ENCODE measurements at regions not wholly inside any gene's neighbourhood (a gene's known extent, or its start where the extent isn't known, plus 50 kb on each side); places are given as distances from the start of the nearest gene placed in this dataset.

- Histone ChIP-seq H3K27me3 (ENCODE audit: control insufficient read depth in 2 of 2, insufficient read depth in 2 of 2, low read length in 2 of 2) (no peaks in the 10 kb centered on the region), H3K9me1 (ENCODE audit: control insufficient read depth, insufficient read depth, low read length) (no peaks in the 10 kb centered on the region), H3K4me3 (no peak overlapping the region), H4K20me1 (replicated peaks; ENCODE audit: control insufficient read depth, insufficient read depth, low read length) (no peaks in the 10 kb centered on the region), H2AFZ (ENCODE audit: low read depth, low read length) (no peak overlapping the region), H3K79me2 (ENCODE audit: control insufficient read depth, insufficient read depth, low read length) (no peaks in the 10 kb centered on the region), H3K4me2 (ENCODE audit: insufficient read depth, low read length) (no peak overlapping the region), H3K36me3 (ENCODE audit: control insufficient read depth, insufficient read depth, low read length) (no peaks in the 10 kb centered on the region), H3K4me1 (replicated peaks in 1 of 2; ENCODE audit: control insufficient read depth in 2 of 2, insufficient read depth in 2 of 2, low read length in 2 of 2) (peaks cover 0 to 18% of the 10 kb centered on the region in 2 experiments; a peak in 3 of 5 replicates), H3K9me3 (replicated peaks; ENCODE audit: control insufficient read depth, insufficient read depth, low read depth, low read length) (peaks cover 7% of the 10 kb centered on the region; the same call in 1 of the 2 replicates), H3K9ac (ENCODE audit: insufficient read depth in 1 of 2, low read depth in 2 of 2, low read length in 2 of 2) (no peak overlapping the region), H3K27ac (ENCODE audit: extremely low read depth, low read depth, low read length) (no peak overlapping the region)
- no peak for ATAC-seq
- POLR2A ChIA-PET, result interaction anchor here (0.6 kb wide), 2 partner anchors 23 to 512 kb away, joined by 3 read pairs; partner anchors contain the start of gene ZBTB37
- 0 out of 4 replicates have a peak, but pooled peaks of 1 of the 2 experiments have one; percentile 15 for TF ChIP-seq TEAD1 (CRISPR knock-in tag; IDR thresholded peaks at IDR 0.05)
- no peak for TF ChIP-seq GTF2A2 (tag; IDR thresholded peaks at IDR 0.05)
- TF ChIP-seq FOXJ2 (tag; IDR thresholded peaks at IDR 0.05), result 0 out of 2 replicates have a peak, but pooled peaks have one; percentile 21
- no peak for TF ChIP-seq STAT6 (CRISPR knock-in tag; IDR thresholded peaks at IDR 0.05)
- WGBS (ENCODE audit: insufficient coverage, low coverage, missing lambda C conversion rate), result 18% methylated on average over 2 of the region's 2 CpGs
- no TSS peak for BruUV-seq (replicated peaks)
- no peak for DNase-seq (ENCODE audit: extremely low read depth in 1 of 4, low spot score in 3 of 4)
- in situ Hi-C loops (cut with MboI), result no loop called here
- CTCF ChIA-PET (ENCODE audit: low intra/inter-chr PET ratio), result interaction anchor here (0.6 kb wide), 1 partner anchor 830 kb away, joined by 5 read pairs; no protein-coding TSS in a partner anchor
- intact Hi-C loops (cut with micrococcal nuclease), result no loop called here
- no peak for FAIRE-seq
Measured at GRCh38 chr1:173356191-173356762, 120.9 kb upstream of the PRDX6 start.
